ENCODE measurements at regions not wholly inside any gene's neighbourhood (a gene's known extent, or its start where the extent isn't known, plus 50 kb on each side); places are given as distances from the start of the nearest gene placed in this dataset.

- Histone ChIP-seq H3K36me3 (ENCODE audit: insufficient read depth) (no peaks in the 10 kb centered on the region), H3K4me3 (ENCODE audit: low read depth, low read length) (no peak overlapping the region), H3K4me1 (ENCODE audit: insufficient read depth) (no peaks in the 10 kb centered on the region), H3K27ac (ENCODE audit: low read depth) (no peak overlapping the region)
- no peak for DNase-seq (ENCODE audit: extremely low spot score)
- 92% methylated on average over 4 of the region's 4 CpGs for WGBS
Measured at GRCh38 chr20:48357714-48358113, 470.1 kb downstream of the PREX1 start.

- no peaks in the 10 kb centered on the region for H3K36me3 ChIP-seq (ENCODE audit: insufficient read depth)
- H3K27ac ChIP-seq (ENCODE audit: low read depth): no peak overlapping the region
- DNase-seq (ENCODE audit: extremely low spot score): no peak
- WGBS: 61% methylated on average over 1 of the region's 1 CpG
- H3K4me3 ChIP-seq (ENCODE audit: low read depth, low read length): no peak overlapping the region
- no peaks in the 10 kb centered on the region for H3K4me1 ChIP-seq (ENCODE audit: insufficient read depth)
Measured at GRCh38 chr20:48354903-48355302, 472.9 kb downstream of the PREX1 start.

- no peak overlapping the region for H3K4me3 ChIP-seq (ENCODE audit: low read depth, low read length)
- H3K4me1 ChIP-seq (ENCODE audit: insufficient read depth): no peaks in the 10 kb centered on the region
- no peaks in the 10 kb centered on the region for H3K36me3 ChIP-seq (ENCODE audit: insufficient read depth)
- WGBS: 81% methylated on average over 2 of the region's 2 CpGs
- H3K27ac ChIP-seq (ENCODE audit: low read depth): no peak overlapping the region
- DNase-seq (ENCODE audit: extremely low spot score): no peak
Measured at GRCh38 chr20:48354320-48354876, 473.4 kb downstream of the PREX1 start.

GRCh38 chr20:48352628-48353027 lies 475.2 kb downstream of the PREX1 start:
- WGBS: 96% methylated on average over 3 of the region's 3 CpGs
- no peak for DNase-seq (ENCODE audit: extremely low spot score)
- H3K4me3 ChIP-seq (ENCODE audit: low read depth, low read length): no peak overlapping the region
- H3K36me3 ChIP-seq (ENCODE audit: insufficient read depth): no peaks in the 10 kb centered on the region
- no peaks in the 10 kb centered on the region for H3K4me1 ChIP-seq (ENCODE audit: insufficient read depth)
- no peak overlapping the region for H3K27ac ChIP-seq (ENCODE audit: low read depth)

- no peak for DNase-seq (ENCODE audit: extremely low spot score)
- 85% methylated on average over 2 of the region's 2 CpGs for WGBS
- H3K4me3 ChIP-seq (ENCODE audit: low read depth, low read length): no peak overlapping the region
- H3K27ac ChIP-seq (ENCODE audit: low read depth): no peak overlapping the region
- no peaks in the 10 kb centered on the region for H3K36me3 ChIP-seq (ENCODE audit: insufficient read depth)
- no peaks in the 10 kb centered on the region for H3K4me1 ChIP-seq (ENCODE audit: insufficient read depth)
Measured at GRCh38 chr20:48352042-48352441, 475.8 kb downstream of the PREX1 start.

GRCh38 chr20:48350313-48350988 lies 477.3 kb downstream of the PREX1 start:
- no peak overlapping the region for H3K4me3 ChIP-seq (ENCODE audit: low read depth, low read length)
- no peaks in the 10 kb centered on the region for H3K36me3 ChIP-seq (ENCODE audit: insufficient read depth)
- no peak for DNase-seq (ENCODE audit: extremely low spot score)
- H3K27ac ChIP-seq (ENCODE audit: low read depth): no peak overlapping the region
- 76% methylated on average over 5 of the region's 5 CpGs for WGBS
- no peaks in the 10 kb centered on the region for H3K4me1 ChIP-seq (ENCODE audit: insufficient read depth)

GRCh38 chr20:48349656-48350055 lies 478.1 kb downstream of the PREX1 start:
- Histone ChIP-seq H3K36me3 (ENCODE audit: insufficient read depth) (no peaks in the 10 kb centered on the region), H3K4me3 (ENCODE audit: low read depth, low read length) (no peak overlapping the region), H3K4me1 (ENCODE audit: insufficient read depth) (no peaks in the 10 kb centered on the region), H3K27ac (ENCODE audit: low read depth) (no peak overlapping the region)
- 81% methylated on average over 4 of the region's 4 CpGs for WGBS
- DNase-seq (ENCODE audit: extremely low spot score): no peak

- DNase-seq (ENCODE audit: extremely low spot score): no peak
- WGBS: 73% methylated on average over 3 of the region's 3 CpGs
- no peak overlapping the region for H3K27ac ChIP-seq (ENCODE audit: low read depth)
- H3K4me3 ChIP-seq (ENCODE audit: low read depth, low read length): no peak overlapping the region
- no peaks in the 10 kb centered on the region for H3K36me3 ChIP-seq (ENCODE audit: insufficient read depth)
- H3K4me1 ChIP-seq (ENCODE audit: insufficient read depth): no peaks in the 10 kb centered on the region
Measured at GRCh38 chr20:48348022-48348421, 479.8 kb downstream of the PREX1 start.

DNA sequence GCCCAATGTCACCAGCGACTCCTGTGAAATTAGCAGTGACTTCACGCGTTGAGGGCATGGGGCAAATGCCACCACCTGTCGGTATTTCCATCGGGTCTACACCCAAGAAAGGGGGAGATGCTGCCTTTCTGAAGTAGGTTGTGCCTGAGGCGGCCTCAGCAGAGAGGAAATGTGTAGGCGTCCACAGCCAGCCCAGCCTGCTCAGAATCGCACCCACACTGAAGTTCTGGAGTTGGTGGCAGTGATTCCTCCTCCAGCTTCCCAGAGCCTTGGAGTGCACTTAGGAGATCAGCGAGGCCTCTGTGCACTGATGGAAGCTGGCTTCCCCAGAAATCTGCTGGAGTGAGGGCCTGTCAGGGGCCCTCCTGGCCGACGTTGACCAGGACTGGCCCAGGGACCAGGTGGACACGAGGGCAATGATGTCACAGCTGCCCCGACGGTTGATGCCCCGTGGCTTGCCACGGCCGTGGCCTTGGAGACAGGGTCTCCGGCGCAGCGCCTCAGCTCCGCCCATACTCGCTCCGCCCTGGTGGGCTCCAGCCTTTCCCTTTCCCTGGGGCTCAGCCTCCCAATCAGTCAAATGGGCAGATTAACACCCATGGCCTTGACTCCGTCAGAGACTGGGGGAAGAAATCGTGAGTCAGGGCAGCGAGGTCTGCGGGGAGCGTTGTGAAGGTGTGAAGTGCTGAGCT lies 484.8 kb downstream of the PREX1 start:
- no peak for DNase-seq (ENCODE audit: extremely low spot score)
- WGBS: 93% methylated on average over 28 of the region's 28 CpGs
- Histone ChIP-seq H3K4me3 (ENCODE audit: low read depth, low read length) (no peak overlapping the region), H3K4me1 (ENCODE audit: insufficient read depth) (no peaks in the 10 kb centered on the region), H3K27ac (ENCODE audit: low read depth) (no peak overlapping the region), H3K36me3 (ENCODE audit: insufficient read depth) (no peaks in the 10 kb centered on the region)

DNA sequence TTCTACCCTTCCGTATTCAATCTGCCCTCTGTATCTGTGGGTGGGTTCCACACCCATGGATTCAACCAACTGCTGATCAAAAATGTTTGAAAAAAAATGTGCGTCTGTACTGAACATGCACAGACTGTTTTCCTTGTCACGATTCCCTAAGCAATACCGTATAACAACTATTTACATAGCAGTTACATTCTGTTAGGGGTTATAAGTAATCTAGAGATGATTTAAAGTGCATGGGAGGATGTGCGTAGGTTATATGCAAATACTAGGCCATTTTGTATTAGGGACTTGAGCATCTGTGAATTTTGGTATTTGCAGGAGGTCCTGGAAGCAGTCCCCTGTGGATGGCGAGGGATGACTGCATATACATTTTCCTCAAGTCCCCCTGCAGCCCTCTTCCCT lies 486.9 kb downstream of the PREX1 start:
- no peak overlapping the region for H3K27ac ChIP-seq (ENCODE audit: low read depth)
- no peak for DNase-seq (ENCODE audit: extremely low spot score)
- 88% methylated on average over 6 of the region's 6 CpGs for WGBS
- H3K36me3 ChIP-seq (ENCODE audit: insufficient read depth): no peaks in the 10 kb centered on the region
- H3K4me1 ChIP-seq (ENCODE audit: insufficient read depth): no peaks in the 10 kb centered on the region
- no peak overlapping the region for H3K4me3 ChIP-seq (ENCODE audit: low read depth, low read length)

GRCh38 chr20:48339986-48340882 lies 487.6 kb downstream of the PREX1 start:
- DNase-seq (ENCODE audit: extremely low spot score): no peak
- no peaks in the 10 kb centered on the region for H3K36me3 ChIP-seq (ENCODE audit: insufficient read depth)
- no peak overlapping the region for H3K4me3 ChIP-seq (ENCODE audit: low read depth, low read length)
- no peak overlapping the region for H3K27ac ChIP-seq (ENCODE audit: low read depth)
- H3K4me1 ChIP-seq (ENCODE audit: insufficient read depth): no peaks in the 10 kb centered on the region
- WGBS: 81% methylated on average over 17 of the region's 17 CpGs

GRCh38 chr20:48339190-48339985 lies 488.4 kb downstream of the PREX1 start:
- peak; percentile 55 for DNase-seq (ENCODE audit: extremely low spot score)
- no peak overlapping the region for H3K4me3 ChIP-seq (ENCODE audit: low read depth, low read length)

DNA sequence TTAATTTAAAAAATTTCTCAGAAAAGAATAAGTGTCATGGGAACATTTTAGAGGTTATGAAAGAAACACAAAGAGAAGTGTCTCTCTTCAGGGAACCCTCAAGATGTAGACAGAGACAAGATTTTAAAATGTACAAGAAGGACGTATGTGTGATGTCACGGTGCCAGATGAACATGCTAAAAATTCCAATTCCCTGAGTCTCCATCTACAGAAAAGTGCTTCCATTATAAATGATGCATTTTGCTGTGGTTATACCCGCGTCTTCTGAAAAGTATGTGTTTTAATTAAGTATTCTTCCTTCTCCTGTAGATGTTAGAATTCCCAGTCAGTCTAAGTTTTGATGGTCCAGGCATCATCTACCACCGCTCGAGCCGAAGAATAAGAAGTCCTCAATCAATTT lies 489.1 kb downstream of the PREX1 start:
- DNase-seq (ENCODE audit: extremely low spot score): no peak
- H3K27ac ChIP-seq (ENCODE audit: low read depth): no peak overlapping the region
- no peaks in the 10 kb centered on the region for H3K36me3 ChIP-seq (ENCODE audit: insufficient read depth)
- WGBS: 47% methylated on average over 7 of the region's 7 CpGs
- H3K4me1 ChIP-seq (ENCODE audit: insufficient read depth): no peaks in the 10 kb centered on the region
- H3K4me3 ChIP-seq (ENCODE audit: low read depth, low read length): no peak overlapping the region

More at GRCh38 chr20:48339190-48339985, 488.4 kb downstream of the PREX1 start:
- Histone ChIP-seq H3K36me3 (ENCODE audit: insufficient read depth) (no peaks in the 10 kb centered on the region), H3K27ac (ENCODE audit: low read depth) (no peak overlapping the region), H3K4me1 (ENCODE audit: insufficient read depth) (no peaks in the 10 kb centered on the region)
- WGBS: 22% methylated on average over 13 of the region's 13 CpGs
